GM12878 (cell line): ENCODE measurements at regions not wholly inside any gene's neighbourhood (a gene's known extent, or its start where the extent isn't known, plus 50 kb on each side); places are given as distances from the start of the nearest gene placed in this dataset.

Experiments
- CTCF ChIP-seq, 3 experiments: IDR thresholded peaks in 2 of 3; conservative IDR thresholded peaks in 1 of 3; 2 replicates each; pipeline ENCODE4 v1.5.1; 2011; ENCODE audit warnings: low read depth in 3 of 3, low read length in 3 of 3, mild to moderate bottlenecking in 3 of 3, control low read depth in 2 of 3, moderate library complexity in 2 of 3, inconsistent platforms in 1 of 3, mixed read lengths in 1 of 3; ENCODE audit not compliant: control insufficient read depth in 2 of 3, insufficient read depth in 1 of 3; ENCODE audit errors: extremely low read depth in 1 of 3
- HDAC2 ChIP-seq: fragments of 200-600 bp; sonication (generic); IDR thresholded peaks from 2 replicates; pipeline ENCODE4 v1.6.1; 2017
- TF ChIP-seq, protein P1 (sequence below): fragments of 450-650 bp; IDR thresholded peaks from 2 replicates; pipeline ENCODE4 v1.6.1; 2017; ENCODE audit warnings: mild to moderate bottlenecking

DNA sequence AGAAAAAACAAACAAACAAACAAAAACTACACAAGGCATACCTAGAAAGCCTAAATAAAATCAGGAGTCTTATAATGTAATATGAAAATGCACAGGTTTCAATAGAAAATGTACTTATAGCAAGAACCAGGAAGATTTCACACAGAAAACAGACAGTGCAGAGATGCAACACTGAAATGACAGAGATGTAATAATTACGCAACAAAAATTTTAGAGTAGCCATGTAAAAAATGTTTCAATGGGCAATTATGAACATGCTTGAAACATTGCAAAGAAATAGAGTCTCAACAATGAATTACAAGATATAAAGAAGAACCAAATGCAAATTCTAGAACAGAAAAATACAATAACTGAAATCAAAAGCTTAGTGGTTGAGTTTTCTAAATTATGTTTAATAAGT lies 405.9 kb downstream of the PLK2 start:
- no peak for TF ChIP-seq CTCF (IDR thresholded peaks at IDR 0.05 in 2 of 3, conservative IDR thresholded peaks at IDR 0.05 in 1 of 3; ENCODE audit: control insufficient read depth in 2 of 3, extremely low read depth in 1 of 3, insufficient read depth in 1 of 3, low read depth in 3 of 3, low read length in 3 of 3)
- TF ChIP-seq, protein P1, sequence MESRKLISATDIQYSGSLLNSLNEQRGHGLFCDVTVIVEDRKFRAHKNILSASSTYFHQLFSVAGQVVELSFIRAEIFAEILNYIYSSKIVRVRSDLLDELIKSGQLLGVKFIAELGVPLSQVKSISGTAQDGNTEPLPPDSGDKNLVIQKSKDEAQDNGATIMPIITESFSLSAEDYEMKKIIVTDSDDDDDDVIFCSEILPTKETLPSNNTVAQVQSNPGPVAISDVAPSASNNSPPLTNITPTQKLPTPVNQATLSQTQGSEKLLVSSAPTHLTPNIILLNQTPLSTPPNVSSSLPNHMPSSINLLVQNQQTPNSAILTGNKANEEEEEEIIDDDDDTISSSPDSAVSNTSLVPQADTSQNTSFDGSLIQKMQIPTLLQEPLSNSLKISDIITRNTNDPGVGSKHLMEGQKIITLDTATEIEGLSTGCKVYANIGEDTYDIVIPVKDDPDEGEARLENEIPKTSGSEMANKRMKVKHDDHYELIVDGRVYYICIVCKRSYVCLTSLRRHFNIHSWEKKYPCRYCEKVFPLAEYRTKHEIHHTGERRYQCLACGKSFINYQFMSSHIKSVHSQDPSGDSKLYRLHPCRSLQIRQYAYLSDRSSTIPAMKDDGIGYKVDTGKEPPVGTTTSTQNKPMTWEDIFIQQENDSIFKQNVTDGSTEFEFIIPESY = no peak
- no peak for TF ChIP-seq HDAC2
